ENCODE measurements at regions not wholly inside any gene's neighbourhood (a gene's known extent, or its start where the extent isn't known, plus 50 kb on each side); places are given as distances from the start of the nearest gene placed in this dataset.

GRCh38 chr17:22131740-22132139 lies 439.4 kb downstream of the KCNJ18 start:
- no peak for TF ChIP-seq CTCF (IDR thresholded peaks at IDR 0.05)
- no peak for TF ChIP-seq POLR2A (IDR thresholded peaks at IDR 0.05)

All from adrenal gland (tissue), 5 donors.